Kidney epithelial cell (primary cell): ENCODE measurements at regions not wholly inside any gene's neighbourhood (a gene's known extent, or its start where the extent isn't known, plus 50 kb on each side); places are given as distances from the start of the nearest gene placed in this dataset.

Experiments used
- DNase-seq: peaks from one replicate; pipeline ENCODE4 v3.0.0-alpha.2; 2010; ENCODE audit warnings: low read depth
- H3K27me3 ChIP-seq: 2 replicates; pipeline ENCODE4 v1.6.0; 2011; ENCODE audit warnings: low read length; ENCODE audit not compliant: control insufficient read depth, insufficient read depth
- H3K36me3 ChIP-seq: 2 replicates; pipeline ENCODE4 v1.5.1; 2011; ENCODE audit warnings: low read length; ENCODE audit not compliant: control insufficient read depth, insufficient read depth
- H3K4me3 ChIP-seq: 2 replicates; pipeline ENCODE4 v1.5.1; 2011; ENCODE audit warnings: low read depth, mild to moderate bottlenecking, control low read depth, low read length
- CTCF ChIP-seq: IDR thresholded peaks from 2 replicates; pipeline ENCODE4 v1.5.1; 2011; ENCODE audit warnings: mild to moderate bottlenecking, moderate library complexity, low read length, control low read depth, inconsistent platforms; ENCODE audit not compliant: insufficient read depth, poor library complexity, severe bottlenecking

DNA sequence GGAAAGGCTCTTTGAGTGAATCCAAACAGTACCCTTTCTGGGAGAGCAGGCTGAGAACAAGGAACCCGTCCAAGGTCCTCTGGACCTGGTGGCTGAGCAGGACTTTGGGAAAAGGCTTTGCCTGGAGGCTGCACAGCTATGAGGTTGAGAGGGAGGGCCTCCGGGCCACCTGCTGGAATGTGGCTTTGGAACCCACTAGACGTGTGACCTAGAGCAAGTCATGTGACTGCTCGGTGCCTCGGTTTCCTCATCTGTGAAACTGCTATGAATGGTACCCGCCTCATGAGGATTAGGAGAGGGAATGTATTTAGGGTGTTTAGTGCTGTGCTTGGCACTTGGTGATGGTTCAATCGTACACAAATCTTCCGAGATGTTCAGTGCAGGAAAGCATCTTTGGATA, 50.4 kb downstream of the HAPSTR1 start:
- no peak overlapping the region for H3K4me3 ChIP-seq
- no peak for DNase-seq
- H3K36me3 ChIP-seq = no peaks in the 10 kb centered on the region
- H3K27me3 ChIP-seq = no peaks in the 10 kb centered on the region
- no peak for TF ChIP-seq CTCF

DNA sequence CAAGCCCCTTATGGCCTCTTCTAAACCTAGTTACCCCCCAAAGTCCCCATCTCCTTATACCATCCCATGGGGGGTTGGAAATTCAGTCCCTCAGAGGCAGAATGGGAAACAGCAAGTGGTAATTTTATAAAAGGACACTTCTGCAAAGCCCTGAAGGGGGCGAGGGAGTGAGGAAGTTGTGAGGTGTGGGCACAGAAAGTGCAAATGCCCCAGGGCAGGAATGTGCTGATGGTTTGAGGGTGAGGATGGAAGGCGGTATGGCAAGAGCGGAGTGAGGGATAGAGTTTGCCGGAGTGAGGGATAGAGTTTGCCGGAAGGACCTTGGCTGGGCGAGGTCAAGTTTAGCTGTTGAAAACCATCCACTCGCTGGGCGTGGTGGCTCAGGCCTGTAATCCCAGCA, 52.7 kb downstream of the HAPSTR1 start:
- H3K4me3 ChIP-seq = no peak overlapping the region
- no peaks in the 10 kb centered on the region for H3K36me3 ChIP-seq
- no peak for TF ChIP-seq CTCF
- no peak for DNase-seq
- H3K27me3 ChIP-seq = no peaks in the 10 kb centered on the region

GRCh38 chr16:9148374-9149015, 57.1 kb downstream of the HAPSTR1 start:
- no peak for TF ChIP-seq CTCF
- no peak overlapping the region for H3K4me3 ChIP-seq
- no peak for DNase-seq
- no peaks in the 10 kb centered on the region for H3K27me3 ChIP-seq
- no peaks in the 10 kb centered on the region for H3K36me3 ChIP-seq

GRCh38 chr16:9151074-9151473, 59.6 kb downstream of the HAPSTR1 start:
- Histone ChIP-seq H3K27me3 (peaks cover 17% of the 10 kb centered on the region), H3K4me3 (no peak overlapping the region), H3K36me3 (no peaks in the 10 kb centered on the region)
- no peak for TF ChIP-seq CTCF
- no peak for DNase-seq

GRCh38 chr16:9151597-9151996, 60.2 kb downstream of the HAPSTR1 start:
- no peaks in the 10 kb centered on the region for H3K36me3 ChIP-seq
- no peak for TF ChIP-seq CTCF
- H3K4me3 ChIP-seq = no peak overlapping the region
- DNase-seq = no peak
- H3K27me3 ChIP-seq = peaks cover 18% of the 10 kb centered on the region
